Neural cell (in vitro differentiated cells): ENCODE measurements at regions not wholly inside any gene's neighbourhood (a gene's known extent, or its start where the extent isn't known, plus 50 kb on each side); places are given as distances from the start of the nearest gene placed in this dataset.

Source experiments
- H2AFZ ChIP-seq: fragments of 200-600, 300-800 bp; sonication (generic), shearing (Covaris generic); 2 replicates; pipeline ENCODE4 v1.6.0; 2014; ENCODE audit warnings: low read depth, mild to moderate bottlenecking, antibody characterized with exemption, low read length, moderate library complexity
- H3F3A ChIP-seq: fragments of 200-600 bp; shearing (Covaris generic); 2 replicates; pipeline ENCODE4 v1.6.1; 2016; ENCODE audit warnings: mild to moderate bottlenecking, moderate library complexity, mixed read lengths, antibody characterized with exemption, low read length; ENCODE audit not compliant: insufficient read depth, poor library complexity, severe bottlenecking
- H3K27ac ChIP-seq: fragments of 200-600, 300-800 bp; sonication (generic), shearing (Covaris generic); 2 replicates; pipeline ENCODE4 v1.5.1; 2014; ENCODE audit warnings: mild to moderate bottlenecking, low read length, moderate library complexity
- H3K27me3 ChIP-seq: fragments of 300-800, 200-600 bp; sonication (generic), shearing (Covaris generic); 2 replicates; pipeline ENCODE4 v1.6.0; 2014; ENCODE audit warnings: mild to moderate bottlenecking, low read depth, low read length, moderate library complexity; ENCODE audit not compliant: insufficient read depth
- H3K36me3 ChIP-seq: fragments of 300-800, 200-600 bp; sonication (generic), shearing (Covaris generic); 2 replicates; pipeline ENCODE4 v1.5.1; 2014; ENCODE audit warnings: mild to moderate bottlenecking, antibody characterized with exemption, low read length, moderate library complexity; ENCODE audit not compliant: insufficient read depth
- H3K4me2 ChIP-seq: fragments of 300-800, 200-600 bp; sonication (generic), shearing (Covaris generic); 2 replicates; pipeline ENCODE4 v1.6.0; 2014; ENCODE audit warnings: mild to moderate bottlenecking, low read length
- H3K4me3 ChIP-seq: fragments of 300-800, 200-600 bp; sonication (generic), shearing (Covaris generic); 2 replicates; pipeline ENCODE4 v1.5.1; 2014; ENCODE audit warnings: mild to moderate bottlenecking, low read length, moderate library complexity
- H3K79me2 ChIP-seq: fragments of 200-600 bp; shearing (Covaris generic); replicated peaks from 2 replicates; pipeline ENCODE4 v1.6.0; 2014; ENCODE audit warnings: mild to moderate bottlenecking, low read length, moderate library complexity; ENCODE audit not compliant: insufficient read depth
- H3K9ac ChIP-seq: fragments of 300-800, 200-600 bp; sonication (generic), shearing (Covaris generic); 2 replicates; pipeline ENCODE4 v1.6.1; 2016; ENCODE audit warnings: mild to moderate bottlenecking, low read length, mixed read lengths
- H3K9me2 ChIP-seq: fragments of 200-600 bp; shearing (Covaris generic); 2 replicates; pipeline ENCODE4 v1.6.1; 2016; ENCODE audit warnings: mild to moderate bottlenecking, low read length, mixed read lengths; ENCODE audit not compliant: insufficient read depth
- H3K9me3 ChIP-seq: fragments of 200-600, 300-800 bp; sonication (generic), shearing (Covaris generic); 2 replicates; pipeline ENCODE4 v1.6.1; 2016; ENCODE audit warnings: mild to moderate bottlenecking, mixed run types, low read length, moderate library complexity, mixed read lengths
- H4K20me1 ChIP-seq: fragments of 200-600 bp; shearing (Covaris generic); 2 replicates; pipeline ENCODE4 v1.6.1; 2016; ENCODE audit warnings: mild to moderate bottlenecking, mixed run types; ENCODE audit not compliant: insufficient read depth
- CTCF ChIP-seq: fragments of 450-650 bp; IDR thresholded peaks from 2 replicates; pipeline ENCODE4 v1.5.1; 2014; ENCODE audit warnings: antibody characterized with exemption, mild to moderate bottlenecking, moderate library complexity; ENCODE audit not compliant: poor library complexity, severe bottlenecking
- EP300 ChIP-seq: fragments of 450-650 bp; conservative IDR thresholded peaks from 2 replicates; pipeline ENCODE4 v1.6.1; 2014; ENCODE audit warnings: antibody characterized with exemption, mild to moderate bottlenecking, moderate library complexity; ENCODE audit not compliant: poor library complexity, severe bottlenecking
- EZH2 ChIP-seq: fragments of 200-600, 300-800 bp; shearing (Covaris generic), sonication (generic); IDR thresholded peaks from 2 replicates; pipeline ENCODE4 v1.6.1; 2014; ENCODE audit warnings: antibody characterized with exemption, low read length, borderline replicate concordance, mild to moderate bottlenecking; ENCODE audit not compliant: insufficient read depth, poor library complexity, severe bottlenecking
- MXI1 ChIP-seq: fragments of 450-650 bp; conservative IDR thresholded peaks from 2 replicates; pipeline ENCODE4 v1.6.1; 2014; ENCODE audit warnings: antibody characterized with exemption, mild to moderate bottlenecking; ENCODE audit not compliant: poor library complexity, severe bottlenecking
- POLR2AphosphoS5 ChIP-seq: IDR thresholded peaks from 2 replicates; pipeline ENCODE4 v1.6.1; 2012
- RAD21 ChIP-seq: fragments of 450-650 bp; conservative IDR thresholded peaks from 2 replicates; pipeline ENCODE4 v1.6.1; 2014; ENCODE audit warnings: antibody characterized with exemption, mild to moderate bottlenecking, moderate library complexity
- SMC3 ChIP-seq: fragments of 450-650 bp; conservative IDR thresholded peaks from 2 replicates; pipeline ENCODE4 v1.6.1; 2014; ENCODE audit warnings: antibody characterized with exemption, mild to moderate bottlenecking, moderate library complexity; ENCODE audit not compliant: poor library complexity
- TAF1 ChIP-seq: IDR thresholded peaks from 2 replicates; pipeline ENCODE4 v1.6.1; 2012; ENCODE audit warnings: low read depth
- TF ChIP-seq, protein P1 (sequence below): IDR thresholded peaks from 2 replicates; pipeline ENCODE4 v1.6.1; 2012; ENCODE audit warnings: borderline replicate concordance

GRCh38 chr13:50106559-50106958 lies 91.3 kb downstream of the KCNRG start:
- no peaks in the 10 kb centered on the region for H3F3A ChIP-seq
- no peak overlapping the region for H3K4me3 ChIP-seq
- no peaks in the 10 kb centered on the region for H3K79me2 ChIP-seq
- no peak overlapping the region for H2AFZ ChIP-seq
- H3K9me2 ChIP-seq = no peaks in the 10 kb centered on the region
- no peak overlapping the region for H3K9ac ChIP-seq
- no peaks in the 10 kb centered on the region for H3K9me3 ChIP-seq
- TF ChIP-seq, protein P1, sequence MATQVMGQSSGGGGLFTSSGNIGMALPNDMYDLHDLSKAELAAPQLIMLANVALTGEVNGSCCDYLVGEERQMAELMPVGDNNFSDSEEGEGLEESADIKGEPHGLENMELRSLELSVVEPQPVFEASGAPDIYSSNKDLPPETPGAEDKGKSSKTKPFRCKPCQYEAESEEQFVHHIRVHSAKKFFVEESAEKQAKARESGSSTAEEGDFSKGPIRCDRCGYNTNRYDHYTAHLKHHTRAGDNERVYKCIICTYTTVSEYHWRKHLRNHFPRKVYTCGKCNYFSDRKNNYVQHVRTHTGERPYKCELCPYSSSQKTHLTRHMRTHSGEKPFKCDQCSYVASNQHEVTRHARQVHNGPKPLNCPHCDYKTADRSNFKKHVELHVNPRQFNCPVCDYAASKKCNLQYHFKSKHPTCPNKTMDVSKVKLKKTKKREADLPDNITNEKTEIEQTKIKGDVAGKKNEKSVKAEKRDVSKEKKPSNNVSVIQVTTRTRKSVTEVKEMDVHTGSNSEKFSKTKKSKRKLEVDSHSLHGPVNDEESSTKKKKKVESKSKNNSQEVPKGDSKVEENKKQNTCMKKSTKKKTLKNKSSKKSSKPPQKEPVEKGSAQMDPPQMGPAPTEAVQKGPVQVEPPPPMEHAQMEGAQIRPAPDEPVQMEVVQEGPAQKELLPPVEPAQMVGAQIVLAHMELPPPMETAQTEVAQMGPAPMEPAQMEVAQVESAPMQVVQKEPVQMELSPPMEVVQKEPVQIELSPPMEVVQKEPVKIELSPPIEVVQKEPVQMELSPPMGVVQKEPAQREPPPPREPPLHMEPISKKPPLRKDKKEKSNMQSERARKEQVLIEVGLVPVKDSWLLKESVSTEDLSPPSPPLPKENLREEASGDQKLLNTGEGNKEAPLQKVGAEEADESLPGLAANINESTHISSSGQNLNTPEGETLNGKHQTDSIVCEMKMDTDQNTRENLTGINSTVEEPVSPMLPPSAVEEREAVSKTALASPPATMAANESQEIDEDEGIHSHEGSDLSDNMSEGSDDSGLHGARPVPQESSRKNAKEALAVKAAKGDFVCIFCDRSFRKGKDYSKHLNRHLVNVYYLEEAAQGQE = no peak
- no peak for TF ChIP-seq MXI1
- TF ChIP-seq POLR2AphosphoS5 = no peak
- H3K27me3 ChIP-seq = no peaks in the 10 kb centered on the region
- no peaks in the 10 kb centered on the region for H4K20me1 ChIP-seq
- no peak overlapping the region for H3K27ac ChIP-seq
- no peaks in the 10 kb centered on the region for H3K36me3 ChIP-seq
- no peak overlapping the region for H3K4me2 ChIP-seq

DNA sequence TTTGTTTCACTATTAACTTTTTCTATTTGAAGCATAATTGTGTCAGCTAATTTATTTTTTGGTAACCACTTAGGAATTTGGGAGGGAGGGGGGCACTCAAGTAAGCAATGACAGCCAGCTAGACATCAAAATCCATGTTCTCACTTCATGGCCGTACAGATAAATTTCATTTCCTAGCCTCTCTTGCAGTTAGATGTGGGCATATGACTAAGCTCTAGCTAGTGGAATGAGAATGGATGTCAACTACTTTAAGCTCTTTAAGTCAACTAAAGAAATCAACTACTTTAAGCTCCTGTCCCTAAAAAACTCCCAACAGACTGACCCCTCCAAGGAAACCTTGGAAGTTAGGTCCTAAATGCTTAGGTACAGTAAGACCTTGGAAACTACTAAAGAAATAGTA lies 92.0 kb downstream of the KCNRG start:
- Histone ChIP-seq H4K20me1 (no peaks in the 10 kb centered on the region), H3K27me3 (no peaks in the 10 kb centered on the region), H3K36me3 (no peaks in the 10 kb centered on the region), H3K4me2 (no peak overlapping the region), H3K79me2 (no peaks in the 10 kb centered on the region), H3K4me3 (no peak overlapping the region), H3K27ac (no peak overlapping the region), H2AFZ (no peak overlapping the region), H3F3A (no peaks in the 10 kb centered on the region), H3K9ac (no peak overlapping the region), H3K9me2 (no peaks in the 10 kb centered on the region), H3K9me3 (no peaks in the 10 kb centered on the region)
- TF ChIP-seq RAD21 = no peak
- TF ChIP-seq TAF1 = no peak
- TF ChIP-seq SMC3 = no peak
- TF ChIP-seq, protein P1 = no peak
- TF ChIP-seq POLR2AphosphoS5 = no peak
- TF ChIP-seq EZH2 = no peak
- TF ChIP-seq MXI1 = no peak
- no peak for TF ChIP-seq EP300
- TF ChIP-seq CTCF = no peak
